ENCODE measurements at regions not wholly inside any gene's neighbourhood (a gene's known extent, or its start where the extent isn't known, plus 50 kb on each side); places are given as distances from the start of the nearest gene placed in this dataset.

GRCh38 chr15:100725121-100726069 is 123.0 kb downstream of the ASB7 start:
- TF ChIP-seq EZH2 (IDR thresholded peaks at IDR 0.05; ENCODE audit: low read depth, unreplicated experiment) (no peak), JUNB (IDR thresholded peaks at IDR 0.05; ENCODE audit: unreplicated experiment) (no peak)
- Mint-ChIP-seq H3K4me1 (peaks cover 7% of the 10 kb centered on the region), H3K36me3 (ENCODE audit: low read depth) (no peaks in the 10 kb centered on the region), H3K9me3 (no peaks in the 10 kb centered on the region), H3K27me3 (ENCODE audit: insufficient read depth, low read depth, poor library complexity) (peaks cover 2% of the 10 kb centered on the region), H3K4me3 (no peak overlapping the region), H3K27ac (0 out of 2 replicates have a peak overlapping the region, but pooled peaks have one; percentile 62)
- Histone ChIP-seq H3K27ac (ENCODE audit: low read depth) (no peak overlapping the region), H3K4me1 (ENCODE audit: insufficient read depth) (0 out of 2 replicates have a peak, but pooled peaks cover 7% of the 10 kb centered on the region), H3K27me3 (ENCODE audit: insufficient read depth) (no peaks in the 10 kb centered on the region), H3K4me2 (no peak overlapping the region), H3F3A (replicated peaks; ENCODE audit: low read depth) (no peaks in the 10 kb centered on the region), H3K36me3 (ENCODE audit: insufficient read depth) (no peaks in the 10 kb centered on the region), H3K9me2 (ENCODE audit: insufficient read depth) (peaks cover 14% of the 10 kb centered on the region; the same call in 1 of the 2 replicates), H2AFZ (0 out of 2 replicates have a peak overlapping the region, but pooled peaks have one; percentile 43), H3K79me2 (replicated peaks; ENCODE audit: insufficient read depth) (no peaks in the 10 kb centered on the region), H4K20me1 (replicated peaks; ENCODE audit: insufficient read depth) (no peaks in the 10 kb centered on the region), H3K4me3 (no peak overlapping the region)
- no peak for ATAC-seq
- no peak for DNase-seq (ENCODE audit: low spot score)

GRCh38 chr15:100726070-100726420 is 123.7 kb downstream of the ASB7 start:
- no peak overlapping the region for H3K4me2 ChIP-seq
- Mint-ChIP-seq H3K9me3 (no peaks in the 10 kb centered on the region), H3K36me3 (ENCODE audit: low read depth) (no peaks in the 10 kb centered on the region), H3K27ac (no peak overlapping the region), H3K27me3 (ENCODE audit: insufficient read depth, low read depth, poor library complexity) (no peaks in the 10 kb centered on the region), H3K4me1 (peaks cover 7% of the 10 kb centered on the region), H3K4me3 (no peak overlapping the region)
- no peaks in the 10 kb centered on the region for H3K27me3 ChIP-seq (ENCODE audit: insufficient read depth)
- no peaks in the 10 kb centered on the region for H3F3A ChIP-seq (replicated peaks; ENCODE audit: low read depth)
- H2AFZ ChIP-seq: no peak overlapping the region
- no peaks in the 10 kb centered on the region for H3K36me3 ChIP-seq (ENCODE audit: insufficient read depth)
- H4K20me1 ChIP-seq (replicated peaks; ENCODE audit: insufficient read depth): no peaks in the 10 kb centered on the region
- H3K79me2 ChIP-seq (replicated peaks; ENCODE audit: insufficient read depth): no peaks in the 10 kb centered on the region
- H3K27ac ChIP-seq (ENCODE audit: low read depth): no peak overlapping the region
- DNase-seq (ENCODE audit: low spot score) (no peak), ATAC-seq (no peak)
- H3K9me2 ChIP-seq (ENCODE audit: insufficient read depth): peaks cover 14% of the 10 kb centered on the region; the same call in 1 of the 2 replicates
- H3K4me3 ChIP-seq: no peak overlapping the region
- 0 out of 2 replicates have a peak, but pooled peaks cover 7% of the 10 kb centered on the region for H3K4me1 ChIP-seq (ENCODE audit: insufficient read depth)
- no peak for TF ChIP-seq POLR2AphosphoS5 (IDR thresholded peaks at IDR 0.05; ENCODE audit: low read depth)
- no peak for TF ChIP-seq NANOG (IDR thresholded peaks at IDR 0.05; ENCODE audit: borderline replicate concordance)
- no peak for TF ChIP-seq STAT1 (IDR thresholded peaks at IDR 0.05; ENCODE audit: unreplicated experiment)
- no peak for TF ChIP-seq ETS1 (IDR thresholded peaks at IDR 0.05)
- no peak for TF ChIP-seq CTCF (conservative IDR thresholded peaks at IDR 0.05; ENCODE audit: low read depth in 2 of 2)
- no peak for TF ChIP-seq EZH2phosphoT487 (IDR thresholded peaks at IDR 0.05; ENCODE audit: unreplicated experiment)
- no peak for TF ChIP-seq ZNF331 (CRISPR knock-in tag; IDR thresholded peaks at IDR 0.05; ENCODE audit: low read depth)
- TF ChIP-seq ZNF462 (CRISPR knock-in tag; IDR thresholded peaks at IDR 0.05): no peak
- TF ChIP-seq CREB1 (CRISPR knock-in tag; IDR thresholded peaks at IDR 0.05; ENCODE audit: low read depth): no peak
- no peak for TF ChIP-seq JUNB (IDR thresholded peaks at IDR 0.05; ENCODE audit: unreplicated experiment)

All from GM23338 (cell line).